HCT116 (cell line): ENCODE measurements at regions not wholly inside any gene's neighbourhood (a gene's known extent, or its start where the extent isn't known, plus 50 kb on each side); places are given as distances from the start of the nearest gene placed in this dataset.

ENCODE experiments used
- ATAC-seq: fragments of 200-7000 bp; cut with Tn5 transposase; 2 replicates; pipeline ENCODE4 v1.9.1; 2020; ENCODE audit warnings: mild to moderate bottlenecking, moderate library complexity
- BruUV-seq: library from RNA; stranded (reverse); fragments of 400-500 nt; replicated peaks from 2 replicates; lab custom pipeline; 2021; lab: Mats Ljungman, UMichigan
- CTCF ChIA-PET: fragments of 300-600 bp; sonication (Branson Sonifier 250); formaldehyde crosslinking; loops from one replicate; lab custom pipeline; 2021; ENCODE audit warnings: antibody characterized with exemption; lab: Charles Lee
- POLR2A ChIA-PET: fragments of 300-600, 350-600 bp; sonication (Branson Sonifier 250); formaldehyde crosslinking; loops from one replicate; lab custom pipeline; 2021; ENCODE audit warnings: antibody characterized with exemption; lab: Charles Lee
- RAD21 ChIA-PET, 2 experiments: fragments of 300-600 bp; sonication (Branson Sonifier 250); formaldehyde crosslinking; loops; one replicate each; lab custom pipeline; 2023; ENCODE audit warnings: low total read pairs in 2 of 2; ENCODE audit not compliant: uncharacterized antibody in 2 of 2, unreplicated experiment in 2 of 2, low non-redundant PET in 1 of 2; lab: Charles Lee
- DNase-seq: peaks from one replicate; pipeline ENCODE4 v3.0.0-alpha.2; 2010; ENCODE audit warnings: low read depth, low spot score
- H2AFZ ChIP-seq: fragments of 200-600 bp; shearing (Covaris generic), sonication (generic); 2 replicates; pipeline ENCODE4 v1.6.1; 2017; ENCODE audit warnings: low read depth, mixed run types, mixed read lengths, antibody characterized with exemption, low read length; ENCODE audit not compliant: poor library complexity, severe bottlenecking
- H3K27ac ChIP-seq: 2 replicates; pipeline ENCODE4 v1.5.1; 2012; ENCODE audit warnings: low read depth, low read length
- H3K27me3 ChIP-seq: fragments of 200-600 bp; sonication (generic); 2 replicates; pipeline ENCODE4 v1.6.1; 2016; ENCODE audit warnings: mixed run types, low read length, mixed read lengths; ENCODE audit not compliant: insufficient read depth
- H3K36me3 ChIP-seq, 2 experiments: fragments of 200-500 bp in 1 of 2; fragments of 200-600 bp in 1 of 2; sonication (Bioruptor generic) in 1 of 2; sonication (generic) in 1 of 2; 2 replicates each; pipeline versions ENCODE4 v1.5.1 to v1.6.1; 2014 to 2016; ENCODE audit warnings: low read length in 2 of 2, inconsistent platforms in 1 of 2, mixed read lengths in 1 of 2, mixed run types in 1 of 2; ENCODE audit not compliant: insufficient read depth in 2 of 2, control insufficient read depth in 1 of 2
- H3K4me1 ChIP-seq, 2 experiments: fragments of 200-600 bp in 1 of 2; sonication (generic) in 1 of 2; 2 replicates each; pipeline versions ENCODE4 v1.5.1 to v1.6.1; 2012 to 2017; ENCODE audit warnings: low read length in 2 of 2, inconsistent platforms in 1 of 2, mild to moderate bottlenecking in 1 of 2, mixed read lengths in 1 of 2, mixed run types in 1 of 2, moderate library complexity in 1 of 2; ENCODE audit not compliant: insufficient read depth in 2 of 2, control insufficient read depth in 1 of 2
- H3K4me2 ChIP-seq: fragments of 200-600 bp; sonication (generic); 2 replicates; pipeline ENCODE4 v1.6.1; 2017; ENCODE audit warnings: mixed run types, low read length, mixed read lengths
- H3K4me3 ChIP-seq, 2 experiments: fragments of 200-600 bp in 1 of 2; sonication (generic) in 1 of 2; replicated peaks in 1 of 2; 2 replicates each; pipeline ENCODE4 v1.5.1; 2011 to 2016; ENCODE audit warnings: low read length in 2 of 2, control low read depth in 1 of 2, low read depth in 1 of 2, mild to moderate bottlenecking in 1 of 2, mixed read lengths in 1 of 2, mixed run types in 1 of 2
- H3K79me2 ChIP-seq: fragments of 200-600 bp; sonication (generic); 2 replicates; pipeline ENCODE4 v1.6.1; 2017; ENCODE audit warnings: mild to moderate bottlenecking, mixed run types, low read length, moderate library complexity, mixed read lengths; ENCODE audit not compliant: insufficient read depth
- H3K9ac ChIP-seq: fragments of 200-600 bp; sonication (generic); 2 replicates; pipeline ENCODE4 v1.6.1; 2016; ENCODE audit warnings: low read length, mixed read lengths
- H3K9me2 ChIP-seq: fragments of 200-600 bp; sonication (generic), shearing (Covaris generic); 2 replicates; pipeline ENCODE4 v1.6.1; 2017; ENCODE audit warnings: mixed run types, mild to moderate bottlenecking, moderate library complexity; ENCODE audit not compliant: insufficient read depth
- H3K9me3 ChIP-seq, 2 experiments: fragments of 200-500 bp in 1 of 2; fragments of 200-600 bp in 1 of 2; sonication (Bioruptor generic) in 1 of 2; sonication (generic) in 1 of 2; 2 replicates each; pipeline ENCODE4 v1.6.1; 2014 to 2017; ENCODE audit warnings: low read length in 2 of 2, mixed read lengths in 2 of 2, inconsistent platforms in 1 of 2, low read depth in 1 of 2, mild to moderate bottlenecking in 1 of 2, mixed run types in 1 of 2, moderate library complexity in 1 of 2; ENCODE audit not compliant: control insufficient read depth in 1 of 2, insufficient read depth in 1 of 2
- H4K20me1 ChIP-seq: fragments of 200-600 bp; sonication (generic), shearing (Covaris generic); 2 replicates; pipeline ENCODE4 v1.6.1; 2017; ENCODE audit warnings: mixed run types, mild to moderate bottlenecking, moderate library complexity; ENCODE audit not compliant: insufficient read depth
- CBX3 ChIP-seq: IDR thresholded peaks from 2 replicates; pipeline ENCODE4 v1.6.1; 2012; ENCODE audit warnings: low read depth
- CEBPB ChIP-seq: IDR thresholded peaks from 2 replicates; pipeline ENCODE4 v1.6.1; 2012; ENCODE audit warnings: low read depth
- EGR1 ChIP-seq: IDR thresholded peaks from 2 replicates; pipeline ENCODE4 v1.6.1; 2012; ENCODE audit warnings: low read depth
- ELF1 ChIP-seq: IDR thresholded peaks from 2 replicates; pipeline ENCODE4 v1.6.1; 2012; ENCODE audit warnings: low read depth, borderline replicate concordance
- EZH2phosphoT487 ChIP-seq: fragments of 200-600 bp; IDR thresholded peaks from 2 replicates; pipeline ENCODE4 v1.6.1; 2018; ENCODE audit warnings: antibody characterized with exemption, borderline replicate concordance
- FOSL1 ChIP-seq: IDR thresholded peaks from 2 replicates; pipeline ENCODE4 v1.6.1; 2012; ENCODE audit warnings: low read depth
- POLR2A ChIP-seq: IDR thresholded peaks from 2 replicates; pipeline ENCODE4 v1.7.0; 2011; ENCODE audit warnings: borderline replicate concordance; ENCODE audit not compliant: insufficient read depth, insufficient read length; ENCODE audit errors: extremely low read depth
- POLR2AphosphoS5 ChIP-seq: IDR thresholded peaks from 2 replicates; pipeline ENCODE4 v1.6.1; 2011; ENCODE audit warnings: mild to moderate bottlenecking, low read depth, low read length, moderate library complexity
- RAD21 ChIP-seq: IDR thresholded peaks from 2 replicates; pipeline ENCODE4 v1.6.1; 2012; ENCODE audit warnings: low read depth, mild to moderate bottlenecking
- SP1 ChIP-seq: IDR thresholded peaks from 2 replicates; pipeline ENCODE4 v1.6.1; 2012; ENCODE audit warnings: low read depth
- SRF ChIP-seq: IDR thresholded peaks from 2 replicates; pipeline ENCODE4 v1.6.1; 2012; ENCODE audit warnings: low read depth
- YY1 ChIP-seq: IDR thresholded peaks from 2 replicates; pipeline ENCODE4 v1.6.1; 2011; ENCODE audit warnings: low read length, low read depth, moderate library complexity, mild to moderate bottlenecking; ENCODE audit not compliant: insufficient replicate concordance; ENCODE audit errors: extremely low read depth
- ZNF274 ChIP-seq: fragments of 200-500 bp; sonication (Bioruptor generic); IDR thresholded peaks from 2 replicates; pipeline ENCODE4 v1.6.1; 2014; ENCODE audit warnings: mild to moderate bottlenecking, low read depth, low read length, inconsistent platforms
- intact Hi-C: fragments of 100-400 bp; cut with micrococcal nuclease; formaldehyde crosslinking; loops from 2 replicates; pipeline ENCODE4 v1.10.0; 2022
- TF ChIP-seq, protein P1 (sequence below): IDR thresholded peaks from 2 replicates; pipeline ENCODE4 v1.6.1; 2011; ENCODE audit warnings: mild to moderate bottlenecking, low read length, moderate library complexity; ENCODE audit not compliant: insufficient replicate concordance; ENCODE audit errors: extremely low read depth
- TF ChIP-seq, protein P2 (sequence below): IDR thresholded peaks from 2 replicates; pipeline ENCODE4 v1.6.1; 2012
- TF ChIP-seq, protein P3 (sequence below): IDR thresholded peaks from 2 replicates; pipeline ENCODE4 v1.6.1; 2012; ENCODE audit warnings: low read depth

DNA sequence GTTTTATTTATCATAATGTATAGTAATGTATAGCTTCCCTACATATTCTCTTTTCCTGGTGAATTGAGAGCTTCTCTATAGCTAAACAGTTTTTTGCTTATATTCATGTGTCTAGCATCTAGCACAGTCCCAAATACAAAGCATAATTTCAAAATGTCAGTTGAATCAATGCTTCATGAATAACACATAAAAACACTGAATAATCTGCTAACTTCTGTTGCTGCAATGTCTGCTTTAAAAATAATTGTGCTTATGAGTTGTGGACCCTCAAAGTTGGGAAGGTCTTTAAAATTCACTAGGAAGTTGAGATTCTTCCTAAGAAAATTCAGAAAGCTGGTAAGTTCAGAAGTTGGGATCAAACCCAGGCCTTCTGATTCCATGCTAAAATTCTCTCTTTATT, 600.9 kb upstream of the FAM98A start:
- POLR2A ChIA-PET, result no interaction called here
- DNase-seq (no peak), ATAC-seq (no peak)
- intact Hi-C loops, result no loop called here
- peaks cover 6 to 13% of the 10 kb centered on the region in 2 experiments; a peak in 2 of 4 replicates for H3K9me3 ChIP-seq
- CTCF ChIA-PET, result no interaction called here
- H3K27me3 ChIP-seq, result no peaks in the 10 kb centered on the region
- H3K27ac ChIP-seq, result no peak overlapping the region
- H3K36me3 ChIP-seq, result no peaks in the 10 kb centered on the region
- no peak overlapping the region for H2AFZ ChIP-seq
- no peak for TF ChIP-seq EZH2phosphoT487
- TF ChIP-seq POLR2AphosphoS5, result no peak
- no peak for TF ChIP-seq YY1
- TF ChIP-seq, protein P1, sequence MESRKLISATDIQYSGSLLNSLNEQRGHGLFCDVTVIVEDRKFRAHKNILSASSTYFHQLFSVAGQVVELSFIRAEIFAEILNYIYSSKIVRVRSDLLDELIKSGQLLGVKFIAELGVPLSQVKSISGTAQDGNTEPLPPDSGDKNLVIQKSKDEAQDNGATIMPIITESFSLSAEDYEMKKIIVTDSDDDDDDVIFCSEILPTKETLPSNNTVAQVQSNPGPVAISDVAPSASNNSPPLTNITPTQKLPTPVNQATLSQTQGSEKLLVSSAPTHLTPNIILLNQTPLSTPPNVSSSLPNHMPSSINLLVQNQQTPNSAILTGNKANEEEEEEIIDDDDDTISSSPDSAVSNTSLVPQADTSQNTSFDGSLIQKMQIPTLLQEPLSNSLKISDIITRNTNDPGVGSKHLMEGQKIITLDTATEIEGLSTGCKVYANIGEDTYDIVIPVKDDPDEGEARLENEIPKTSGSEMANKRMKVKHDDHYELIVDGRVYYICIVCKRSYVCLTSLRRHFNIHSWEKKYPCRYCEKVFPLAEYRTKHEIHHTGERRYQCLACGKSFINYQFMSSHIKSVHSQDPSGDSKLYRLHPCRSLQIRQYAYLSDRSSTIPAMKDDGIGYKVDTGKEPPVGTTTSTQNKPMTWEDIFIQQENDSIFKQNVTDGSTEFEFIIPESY, result no peak
- no peak for TF ChIP-seq ELF1
- no peak for TF ChIP-seq SRF
- TF ChIP-seq FOSL1, result no peak
- TF ChIP-seq RAD21, result no peak
- no peak for TF ChIP-seq CEBPB
- TF ChIP-seq, protein P2, sequence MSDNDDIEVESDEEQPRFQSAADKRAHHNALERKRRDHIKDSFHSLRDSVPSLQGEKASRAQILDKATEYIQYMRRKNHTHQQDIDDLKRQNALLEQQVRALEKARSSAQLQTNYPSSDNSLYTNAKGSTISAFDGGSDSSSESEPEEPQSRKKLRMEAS, result no peak
- no peak for TF ChIP-seq POLR2A
- TF ChIP-seq SP1, result no peak
- TF ChIP-seq, protein P3, sequence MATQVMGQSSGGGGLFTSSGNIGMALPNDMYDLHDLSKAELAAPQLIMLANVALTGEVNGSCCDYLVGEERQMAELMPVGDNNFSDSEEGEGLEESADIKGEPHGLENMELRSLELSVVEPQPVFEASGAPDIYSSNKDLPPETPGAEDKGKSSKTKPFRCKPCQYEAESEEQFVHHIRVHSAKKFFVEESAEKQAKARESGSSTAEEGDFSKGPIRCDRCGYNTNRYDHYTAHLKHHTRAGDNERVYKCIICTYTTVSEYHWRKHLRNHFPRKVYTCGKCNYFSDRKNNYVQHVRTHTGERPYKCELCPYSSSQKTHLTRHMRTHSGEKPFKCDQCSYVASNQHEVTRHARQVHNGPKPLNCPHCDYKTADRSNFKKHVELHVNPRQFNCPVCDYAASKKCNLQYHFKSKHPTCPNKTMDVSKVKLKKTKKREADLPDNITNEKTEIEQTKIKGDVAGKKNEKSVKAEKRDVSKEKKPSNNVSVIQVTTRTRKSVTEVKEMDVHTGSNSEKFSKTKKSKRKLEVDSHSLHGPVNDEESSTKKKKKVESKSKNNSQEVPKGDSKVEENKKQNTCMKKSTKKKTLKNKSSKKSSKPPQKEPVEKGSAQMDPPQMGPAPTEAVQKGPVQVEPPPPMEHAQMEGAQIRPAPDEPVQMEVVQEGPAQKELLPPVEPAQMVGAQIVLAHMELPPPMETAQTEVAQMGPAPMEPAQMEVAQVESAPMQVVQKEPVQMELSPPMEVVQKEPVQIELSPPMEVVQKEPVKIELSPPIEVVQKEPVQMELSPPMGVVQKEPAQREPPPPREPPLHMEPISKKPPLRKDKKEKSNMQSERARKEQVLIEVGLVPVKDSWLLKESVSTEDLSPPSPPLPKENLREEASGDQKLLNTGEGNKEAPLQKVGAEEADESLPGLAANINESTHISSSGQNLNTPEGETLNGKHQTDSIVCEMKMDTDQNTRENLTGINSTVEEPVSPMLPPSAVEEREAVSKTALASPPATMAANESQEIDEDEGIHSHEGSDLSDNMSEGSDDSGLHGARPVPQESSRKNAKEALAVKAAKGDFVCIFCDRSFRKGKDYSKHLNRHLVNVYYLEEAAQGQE, result no peak
- TF ChIP-seq ZNF274, result no peak
- no peak for TF ChIP-seq CBX3
- TF ChIP-seq EGR1, result no peak
- no peak overlapping the region for H3K4me2 ChIP-seq
- RAD21 ChIA-PET, result no interaction called here
- H3K9me2 ChIP-seq, result no peaks in the 10 kb centered on the region
- H3K79me2 ChIP-seq, result no peaks in the 10 kb centered on the region
- no peak overlapping the region for H3K9ac ChIP-seq
- H3K4me3 ChIP-seq, result no peak overlapping the region
- BruUV-seq, result no TSS peak
- no peaks in the 10 kb centered on the region for H3K4me1 ChIP-seq
- H4K20me1 ChIP-seq, result no peaks in the 10 kb centered on the region
